ENCODE measurements at regions not wholly inside any gene's neighbourhood (a gene's known extent, or its start where the extent isn't known, plus 50 kb on each side); places are given as distances from the start of the nearest gene placed in this dataset.

- Histone ChIP-seq H2BK120ac (ENCODE audit: low read depth, low read length) (no peak overlapping the region), H3K27me3 (ENCODE audit: control insufficient read depth in 3 of 3, insufficient read depth in 3 of 3, low read depth in 1 of 3, low read length in 3 of 3) (no peaks in the 10 kb centered on the region), H4K91ac (ENCODE audit: low read depth, low read length, poor library complexity) (no peak overlapping the region), H3K14ac (ENCODE audit: low read length) (no peak overlapping the region), H2AK5ac (ENCODE audit: low read depth, low read length) (no peak overlapping the region), H3K4me1 (ENCODE audit: control insufficient read depth in 2 of 2, insufficient read depth in 1 of 2, low read depth in 1 of 2, low read length in 2 of 2) (peaks cover 0 to 1% of the 10 kb centered on the region in 2 donors), H2BK12ac (ENCODE audit: low read length) (no peak overlapping the region), H3K79me1 (ENCODE audit: low read depth, low read length) (no peaks in the 10 kb centered on the region), H3K9ac (ENCODE audit: low read depth, low read length, poor library complexity) (no peak overlapping the region), H3K4me2 (ENCODE audit: insufficient read depth, low read length, poor library complexity, severe bottlenecking) (no peak overlapping the region), H2AFZ (ENCODE audit: low read length) (no peak overlapping the region), H2BK15ac (ENCODE audit: low read length) (no peak overlapping the region), H3K4ac (ENCODE audit: low read length) (no peak overlapping the region), H3K9me3 (replicated peaks in 1 of 2; ENCODE audit: control insufficient read depth in 2 of 2, insufficient read depth in 1 of 2, low read depth in 1 of 2, low read length in 2 of 2) (no peaks in the 10 kb centered on the region), H3K4me3 (ENCODE audit: low read length in 2 of 2) (no peak overlapping the region), H3K36me3 (replicated peaks in 1 of 2; ENCODE audit: control insufficient read depth in 2 of 2, insufficient read depth in 2 of 2, low read length in 2 of 2) (no peaks in the 10 kb centered on the region), H4K8ac (ENCODE audit: low read depth, low read length) (no peak overlapping the region), H3K18ac (ENCODE audit: low read length) (no peak overlapping the region), H3K23ac (ENCODE audit: low read depth, low read length, poor library complexity) (no peak overlapping the region), H3K27ac (replicated peaks; ENCODE audit: low read length) (no peak overlapping the region), H2BK5ac (ENCODE audit: low read length) (no peak overlapping the region)
- DNase-seq (ENCODE audit: low spot score): no peak
- no CpG with 5 or more reads among the region's 2 CpGs for WGBS, 2 donors (ENCODE audit: extremely low coverage in 2 of 2, insufficient read length in 2 of 2, insufficient replicate concordance in 1 of 2)
These were observed 201.2 kb upstream of the PIK3C3 start for GRCh38 chr18:41753826-41754225.

- H3K9me3 ChIP-seq (replicated peaks in 1 of 2; ENCODE audit: control insufficient read depth in 2 of 2, insufficient read depth in 1 of 2, low read depth in 1 of 2, low read length in 2 of 2): no peaks in the 10 kb centered on the region
- no peaks in the 10 kb centered on the region for H3K36me3 ChIP-seq (replicated peaks in 1 of 2; ENCODE audit: control insufficient read depth in 2 of 2, insufficient read depth in 2 of 2, low read length in 2 of 2)
- no peak overlapping the region for H3K4ac ChIP-seq (ENCODE audit: low read length)
- H2BK12ac ChIP-seq (ENCODE audit: low read length): no peak overlapping the region
- no peak overlapping the region for H2BK15ac ChIP-seq (ENCODE audit: low read length)
- H2AFZ ChIP-seq (ENCODE audit: low read length): no peak overlapping the region
- H4K91ac ChIP-seq (ENCODE audit: low read depth, low read length, poor library complexity): no peak overlapping the region
- no peak overlapping the region for H4K8ac ChIP-seq (ENCODE audit: low read depth, low read length)
- H3K27me3 ChIP-seq (ENCODE audit: control insufficient read depth in 3 of 3, insufficient read depth in 3 of 3, low read depth in 1 of 3, low read length in 3 of 3): no peaks in the 10 kb centered on the region
- H3K23ac ChIP-seq (ENCODE audit: low read depth, low read length, poor library complexity): no peak overlapping the region
- no CpG with 5 or more reads among the region's 6 CpGs for WGBS, 2 donors (ENCODE audit: extremely low coverage in 2 of 2, insufficient read length in 2 of 2, insufficient replicate concordance in 1 of 2)
- peaks cover 0 to 1% of the 10 kb centered on the region in 2 donors for H3K4me1 ChIP-seq (ENCODE audit: control insufficient read depth in 2 of 2, insufficient read depth in 1 of 2, low read depth in 1 of 2, low read length in 2 of 2)
- H3K18ac ChIP-seq (ENCODE audit: low read length): no peak overlapping the region
- no peak overlapping the region for H3K14ac ChIP-seq (ENCODE audit: low read length)
- H2AK5ac ChIP-seq (ENCODE audit: low read depth, low read length): no peak overlapping the region
- no peaks in the 10 kb centered on the region for H3K79me1 ChIP-seq (ENCODE audit: low read depth, low read length)
- no peak overlapping the region for H3K9ac ChIP-seq (ENCODE audit: low read depth, low read length, poor library complexity)
- no peak overlapping the region for H3K4me2 ChIP-seq (ENCODE audit: insufficient read depth, low read length, poor library complexity, severe bottlenecking)
- no peak overlapping the region for H2BK120ac ChIP-seq (ENCODE audit: low read depth, low read length)
- DNase-seq (ENCODE audit: low spot score): no peak
- H3K4me3 ChIP-seq (ENCODE audit: low read length in 2 of 2): no peak overlapping the region
- no peak overlapping the region for H3K27ac ChIP-seq (replicated peaks; ENCODE audit: low read length)
- no peak overlapping the region for H2BK5ac ChIP-seq (ENCODE audit: low read length)
These were observed 202.2 kb upstream of the PIK3C3 start for GRCh38 chr18:41752826-41753225.

- no CpG with 5 or more reads among the region's 1 CpG for WGBS, 2 donors (ENCODE audit: extremely low coverage in 2 of 2, insufficient read length in 2 of 2, insufficient replicate concordance in 1 of 2)
These were observed 203.4 kb upstream of the PIK3C3 start for GRCh38 chr18:41751652-41752051.

GRCh38 chr18:41751161-41751560, 203.9 kb upstream of the PIK3C3 start:
- Histone ChIP-seq H2BK120ac (ENCODE audit: low read depth, low read length) (no peak overlapping the region), H2BK15ac (ENCODE audit: low read length) (no peak overlapping the region), H3K79me1 (ENCODE audit: low read depth, low read length) (no peaks in the 10 kb centered on the region), H3K4me2 (ENCODE audit: insufficient read depth, low read length, poor library complexity, severe bottlenecking) (no peak overlapping the region), H2AK5ac (ENCODE audit: low read depth, low read length) (no peak overlapping the region), H3K27me3 (ENCODE audit: control insufficient read depth in 3 of 3, insufficient read depth in 3 of 3, low read depth in 1 of 3, low read length in 3 of 3) (no peaks in the 10 kb centered on the region), H3K23ac (ENCODE audit: low read depth, low read length, poor library complexity) (no peak overlapping the region), H2AFZ (ENCODE audit: low read length) (no peak overlapping the region), H3K9me3 (replicated peaks in 1 of 2; ENCODE audit: control insufficient read depth in 2 of 2, insufficient read depth in 1 of 2, low read depth in 1 of 2, low read length in 2 of 2) (no peaks in the 10 kb centered on the region), H3K14ac (ENCODE audit: low read length) (no peak overlapping the region), H3K18ac (ENCODE audit: low read length) (no peak overlapping the region), H3K4me3 (ENCODE audit: low read length in 2 of 2) (no peak overlapping the region), H3K4ac (ENCODE audit: low read length) (no peak overlapping the region), H4K8ac (ENCODE audit: low read depth, low read length) (no peak overlapping the region), H2BK12ac (ENCODE audit: low read length) (no peak overlapping the region), H4K91ac (ENCODE audit: low read depth, low read length, poor library complexity) (no peak overlapping the region), H2BK5ac (ENCODE audit: low read length) (no peak overlapping the region), H3K36me3 (replicated peaks in 1 of 2; ENCODE audit: control insufficient read depth in 2 of 2, insufficient read depth in 2 of 2, low read length in 2 of 2) (no peaks in the 10 kb centered on the region), H3K4me1 (ENCODE audit: control insufficient read depth in 2 of 2, insufficient read depth in 1 of 2, low read depth in 1 of 2, low read length in 2 of 2) (peaks cover 0 to 1% of the 10 kb centered on the region in 2 donors), H3K9ac (ENCODE audit: low read depth, low read length, poor library complexity) (no peak overlapping the region), H3K27ac (replicated peaks; ENCODE audit: low read length) (no peak overlapping the region)
- no peak for DNase-seq (ENCODE audit: low spot score)
- WGBS, 2 donors (ENCODE audit: extremely low coverage in 2 of 2, insufficient read length in 2 of 2, insufficient replicate concordance in 1 of 2): no CpG with 5 or more reads among the region's 2 CpGs

More at GRCh38 chr18:41751652-41752051, 203.4 kb upstream of the PIK3C3 start:
- H3K4ac ChIP-seq (ENCODE audit: low read length): no peak overlapping the region
- no peaks in the 10 kb centered on the region for H3K9me3 ChIP-seq (replicated peaks in 1 of 2; ENCODE audit: control insufficient read depth in 2 of 2, insufficient read depth in 1 of 2, low read depth in 1 of 2, low read length in 2 of 2)
- H4K8ac ChIP-seq (ENCODE audit: low read depth, low read length): no peak overlapping the region
- no peaks in the 10 kb centered on the region for H3K27me3 ChIP-seq (ENCODE audit: control insufficient read depth in 3 of 3, insufficient read depth in 3 of 3, low read depth in 1 of 3, low read length in 3 of 3)
- H3K4me3 ChIP-seq (ENCODE audit: low read length in 2 of 2): no peak overlapping the region
- H3K9ac ChIP-seq (ENCODE audit: low read depth, low read length, poor library complexity): no peak overlapping the region
- no peak overlapping the region for H2BK12ac ChIP-seq (ENCODE audit: low read length)
- H2BK5ac ChIP-seq (ENCODE audit: low read length): no peak overlapping the region
- no peak overlapping the region for H2AK5ac ChIP-seq (ENCODE audit: low read depth, low read length)
- H3K79me1 ChIP-seq (ENCODE audit: low read depth, low read length): no peaks in the 10 kb centered on the region
- DNase-seq (ENCODE audit: low spot score): no peak
- no peak overlapping the region for H3K4me2 ChIP-seq (ENCODE audit: insufficient read depth, low read length, poor library complexity, severe bottlenecking)
- no peak overlapping the region for H3K23ac ChIP-seq (ENCODE audit: low read depth, low read length, poor library complexity)
- no peak overlapping the region for H2BK15ac ChIP-seq (ENCODE audit: low read length)
- no peaks in the 10 kb centered on the region for H3K36me3 ChIP-seq (replicated peaks in 1 of 2; ENCODE audit: control insufficient read depth in 2 of 2, insufficient read depth in 2 of 2, low read length in 2 of 2)
- H3K4me1 ChIP-seq (ENCODE audit: control insufficient read depth in 2 of 2, insufficient read depth in 1 of 2, low read depth in 1 of 2, low read length in 2 of 2): peaks cover 0 to 1% of the 10 kb centered on the region in 2 donors
- no peak overlapping the region for H2BK120ac ChIP-seq (ENCODE audit: low read depth, low read length)
- no peak overlapping the region for H4K91ac ChIP-seq (ENCODE audit: low read depth, low read length, poor library complexity)
- no peak overlapping the region for H3K14ac ChIP-seq (ENCODE audit: low read length)
- no peak overlapping the region for H3K27ac ChIP-seq (replicated peaks; ENCODE audit: low read length)
- H3K18ac ChIP-seq (ENCODE audit: low read length): no peak overlapping the region
- no peak overlapping the region for H2AFZ ChIP-seq (ENCODE audit: low read length)

Data from neuronal stem cell (in vitro differentiated cells).